GM21528 (cell line): ENCODE measurements at regions not wholly inside any gene's neighbourhood (a gene's known extent, or its start where the extent isn't known, plus 50 kb on each side); places are given as distances from the start of the nearest gene placed in this dataset.

Experiments
- ATAC-seq: cut with Tn5 transposase; IDR thresholded peaks from one replicate; pipeline ENCODE4 v1.9.1; 2021; ENCODE audit warnings: mild to moderate bottlenecking, moderate library complexity; ENCODE audit not compliant: unreplicated experiment, low FRiP score

DNA sequence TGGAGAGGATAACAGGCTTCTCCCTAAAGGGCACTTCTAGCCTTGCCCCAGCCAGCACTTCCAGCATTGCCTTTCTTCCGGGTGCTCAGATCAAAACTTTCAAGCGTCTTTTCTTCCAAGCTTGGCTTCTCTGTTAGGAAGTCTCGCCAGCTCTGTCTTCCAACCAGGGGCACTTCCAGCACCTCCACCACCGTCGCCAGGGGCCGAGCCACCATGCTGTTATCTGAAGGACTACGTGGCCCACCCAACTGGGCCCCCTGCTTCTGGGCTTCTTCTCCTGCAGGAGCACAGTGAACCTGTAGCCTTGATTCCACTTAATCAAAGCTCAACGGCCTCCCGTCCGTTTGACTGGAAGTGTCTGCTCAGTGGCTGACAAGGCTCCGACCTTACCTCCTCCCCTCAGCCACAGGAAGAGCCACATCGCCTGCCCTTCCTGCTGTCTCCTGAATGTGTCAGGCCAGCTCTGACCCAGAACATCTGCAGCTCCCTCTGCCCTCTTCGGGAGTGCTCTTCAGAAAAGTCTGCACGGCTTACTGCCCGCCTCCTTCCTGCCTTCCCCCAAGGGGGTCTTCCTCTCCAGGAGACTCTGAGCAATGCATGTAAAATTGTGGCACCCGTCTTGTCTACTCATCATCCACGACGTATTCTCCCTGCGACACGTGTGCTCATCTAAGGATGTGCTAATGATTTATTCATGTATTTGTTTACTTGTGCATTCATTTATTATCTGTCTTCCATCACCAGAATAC, 527.0 kb downstream of the CDH26 start:
- no peak for ATAC-seq

DNA sequence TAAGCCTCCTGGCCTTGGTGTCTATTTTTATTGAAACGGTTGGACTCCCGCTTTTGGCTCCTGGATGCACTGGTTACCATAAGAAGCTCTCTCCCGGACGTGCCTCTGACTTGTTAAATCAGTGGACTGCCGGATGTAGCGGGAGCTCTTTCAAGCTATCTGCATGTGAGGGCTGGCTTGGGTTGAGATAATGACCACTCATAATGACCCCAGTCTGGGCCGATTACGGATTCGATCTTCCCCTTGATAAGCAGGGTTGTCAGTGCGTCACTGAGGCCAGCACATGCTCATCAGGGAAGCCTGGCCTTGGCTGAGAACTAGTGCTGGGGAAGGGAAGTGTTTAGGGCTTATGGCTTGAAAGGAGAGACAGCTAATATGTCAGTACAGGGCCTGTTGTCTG, 528.1 kb downstream of the CDH26 start:
- no peak for ATAC-seq

DNA sequence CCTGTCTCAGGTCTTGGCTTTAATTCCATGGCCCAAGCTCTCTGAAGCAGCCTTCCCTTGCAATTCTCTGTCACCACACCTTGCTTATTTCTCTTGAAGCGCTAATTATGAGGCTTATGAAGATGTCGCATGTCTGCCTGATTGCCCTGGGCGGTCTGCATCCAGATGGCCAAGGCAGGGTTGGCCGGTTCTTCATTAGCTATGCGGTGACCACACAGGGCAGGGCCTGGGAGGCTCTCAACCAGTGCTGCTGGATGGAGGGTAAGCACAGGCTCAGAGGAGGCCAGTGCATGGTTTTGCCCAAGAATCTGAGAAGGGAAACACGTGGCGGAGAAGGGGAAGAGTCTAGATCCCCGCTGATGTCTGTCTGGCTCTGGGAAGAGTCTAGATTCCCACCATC, 528.7 kb downstream of the CDH26 start:
- no peak for ATAC-seq

- ATAC-seq: no peak
Measured at GRCh38 chr20:60490217-60491050, 532.2 kb downstream of the CDH26 start.

DNA sequence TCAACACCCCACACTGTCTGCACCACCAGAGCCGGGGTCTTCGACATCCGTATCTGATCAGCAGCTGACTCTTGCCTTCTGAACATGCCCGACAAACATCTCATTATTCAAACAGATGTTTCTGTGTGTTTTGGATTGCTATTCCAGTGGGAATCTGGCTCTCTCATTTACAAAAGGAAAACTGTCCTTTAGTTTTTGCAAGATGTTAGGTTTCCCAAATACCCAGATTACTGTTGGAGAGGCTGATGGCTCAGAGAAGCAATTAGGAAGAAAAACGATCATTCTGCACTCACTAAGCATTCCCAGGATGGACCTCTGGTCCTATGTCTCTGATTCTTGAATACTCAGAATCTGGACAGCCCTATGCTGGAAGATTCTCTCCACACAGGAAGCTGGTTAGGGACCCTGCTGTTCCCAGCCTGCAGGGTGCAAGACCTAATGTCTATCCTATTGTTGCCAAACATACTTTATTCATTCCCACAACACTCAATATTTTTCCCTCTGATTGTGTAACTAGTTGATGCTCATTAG, 532.9 kb downstream of the CDH26 start:
- no peak for ATAC-seq

- ATAC-seq: no peak
Measured at GRCh38 chr20:60494476-60494875, 536.3 kb downstream of the CDH26 start.

- no peak for ATAC-seq
Measured at GRCh38 chr20:60497298-60498035, 539.2 kb downstream of the CDH26 start.

DNA sequence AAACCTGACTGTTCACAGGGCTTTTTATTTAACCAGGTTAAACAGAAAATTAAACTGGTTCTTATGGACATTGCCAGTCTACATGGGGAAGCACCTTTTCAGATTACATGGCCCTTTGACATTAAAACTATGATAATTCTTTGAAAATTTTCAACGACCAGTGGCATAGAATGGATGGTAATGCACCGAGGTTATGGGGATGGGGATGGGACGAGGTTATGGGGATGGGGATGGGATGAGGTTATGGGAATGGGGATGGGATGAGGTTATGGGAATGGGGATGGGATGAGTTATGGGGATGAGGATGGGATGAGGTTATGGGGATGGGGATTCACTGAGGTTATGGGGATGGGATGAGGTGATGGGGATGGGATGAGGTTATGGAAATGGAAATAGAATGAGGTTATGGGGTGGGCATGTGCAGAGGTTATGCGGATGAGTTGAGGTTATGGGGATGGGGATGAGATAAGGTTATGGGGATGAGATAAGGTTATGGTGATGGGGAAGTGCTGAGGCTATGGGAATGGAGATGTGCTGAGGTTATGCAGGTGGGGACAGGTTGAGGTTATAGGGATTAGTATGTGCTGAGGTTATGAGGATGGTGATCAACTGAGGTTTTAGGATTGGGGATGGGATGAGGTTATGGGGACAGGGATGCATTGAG, 541.9 kb downstream of the CDH26 start:
- ATAC-seq: no peak

DNA sequence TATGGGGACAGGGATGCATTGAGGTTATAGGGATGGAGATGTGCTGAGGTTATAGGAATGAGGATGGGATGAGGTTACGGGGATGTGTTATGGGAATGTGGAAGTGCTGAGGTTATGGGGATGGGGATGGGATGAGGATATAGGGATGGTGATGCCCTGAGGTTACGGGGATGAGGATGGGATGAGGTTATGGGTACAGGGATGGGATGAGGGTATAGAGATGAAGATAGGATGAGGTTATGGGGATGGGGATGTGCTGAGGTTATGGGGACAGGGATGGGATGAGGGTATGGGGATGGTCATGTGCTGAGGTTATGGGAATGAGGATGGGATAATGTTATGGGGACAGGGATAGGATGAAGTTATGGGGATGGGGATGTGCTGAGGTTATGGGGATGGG, 542.8 kb downstream of the CDH26 start:
- ATAC-seq: no peak

DNA sequence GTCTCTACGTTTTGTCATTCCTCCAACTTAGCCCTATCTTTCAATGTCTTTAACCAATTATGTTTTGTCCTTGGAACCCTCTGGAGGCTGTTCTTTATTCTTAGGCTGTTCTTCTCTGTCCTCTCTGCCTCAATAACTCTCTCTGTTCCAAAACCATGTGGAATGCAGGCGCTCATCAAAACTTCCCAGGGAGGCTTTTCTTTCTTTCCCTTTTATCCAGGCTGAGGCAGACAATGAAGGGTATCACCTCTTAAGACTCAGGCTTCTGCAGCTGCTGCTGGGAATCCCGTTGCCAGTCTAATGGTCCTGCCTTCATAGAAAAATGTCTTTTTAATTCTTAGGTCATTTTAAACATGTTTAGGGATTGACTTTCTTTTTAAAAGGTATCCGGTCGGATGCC, 544.7 kb downstream of the CDH26 start:
- no peak for ATAC-seq

DNA sequence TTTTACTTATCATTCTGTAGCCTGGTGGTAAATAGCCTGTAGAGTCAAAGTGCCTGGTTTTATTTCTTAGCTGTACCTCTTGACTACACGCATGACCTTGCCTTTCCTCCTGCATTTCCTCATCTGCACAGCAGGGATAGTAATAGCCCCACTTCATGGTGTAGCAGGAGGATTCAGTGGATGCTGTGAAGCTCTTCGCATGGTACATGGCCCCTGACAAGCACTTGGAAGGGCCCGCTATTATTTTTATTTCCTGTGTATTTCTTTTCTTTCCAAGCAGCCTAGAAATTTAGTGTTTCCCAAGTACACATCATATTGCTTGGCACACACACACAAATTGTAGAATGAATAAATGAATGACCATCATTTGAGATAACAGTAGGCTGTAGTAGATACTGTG, 547.2 kb downstream of the CDH26 start:
- ATAC-seq: no peak

- ATAC-seq: no peak
Measured at GRCh38 chr20:60506061-60506460, 547.8 kb downstream of the CDH26 start.

GRCh38 chr20:60507087-60507694, 549.0 kb downstream of the CDH26 start:
- no peak for ATAC-seq

DNA sequence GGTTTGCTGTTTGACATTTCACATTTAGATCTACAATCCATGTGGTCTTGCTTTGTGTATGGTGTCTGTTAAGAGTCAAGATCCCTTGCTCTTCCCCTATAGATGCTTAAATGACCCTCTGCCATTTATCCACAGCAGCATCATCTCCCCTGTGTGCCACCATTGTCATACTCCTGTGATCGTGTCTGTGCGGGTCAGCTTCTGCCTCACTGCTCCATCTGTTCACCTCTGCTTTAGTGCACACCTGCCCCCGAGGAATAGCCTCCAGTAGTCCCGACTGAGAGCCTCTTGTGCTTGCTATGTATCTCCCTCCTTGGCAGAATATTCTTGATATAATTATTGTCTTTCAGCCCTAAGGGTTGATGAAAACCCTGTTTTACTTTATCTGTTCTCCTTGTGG, 551.2 kb downstream of the CDH26 start:
- ATAC-seq: no peak

DNA sequence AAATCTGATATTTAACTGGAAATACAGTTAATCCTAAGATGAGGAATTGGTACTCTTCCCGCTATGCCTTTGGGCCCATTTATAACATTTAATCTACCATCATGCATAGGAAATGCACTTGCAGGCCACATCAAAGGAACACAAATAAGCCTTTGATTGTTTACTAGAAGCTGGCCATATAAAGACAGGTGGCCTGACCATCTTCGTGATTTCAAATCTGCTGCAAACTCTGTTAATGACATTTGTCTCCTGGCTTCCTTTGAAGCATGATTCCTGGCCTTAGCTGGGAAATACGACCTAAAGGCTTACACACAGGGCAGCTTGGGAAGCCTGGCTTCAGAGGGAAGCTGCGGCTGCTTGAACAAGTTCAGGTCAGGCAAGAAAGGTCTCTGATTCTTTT, 552.1 kb downstream of the CDH26 start:
- ATAC-seq: no peak

GRCh38 chr20:60512443-60512842, 554.2 kb downstream of the CDH26 start:
- ATAC-seq: no peak

GRCh38 chr20:60513141-60513540, 554.9 kb downstream of the CDH26 start:
- ATAC-seq: no peak

GRCh38 chr20:60516442-60516841, 558.2 kb downstream of the CDH26 start:
- ATAC-seq: no peak

DNA sequence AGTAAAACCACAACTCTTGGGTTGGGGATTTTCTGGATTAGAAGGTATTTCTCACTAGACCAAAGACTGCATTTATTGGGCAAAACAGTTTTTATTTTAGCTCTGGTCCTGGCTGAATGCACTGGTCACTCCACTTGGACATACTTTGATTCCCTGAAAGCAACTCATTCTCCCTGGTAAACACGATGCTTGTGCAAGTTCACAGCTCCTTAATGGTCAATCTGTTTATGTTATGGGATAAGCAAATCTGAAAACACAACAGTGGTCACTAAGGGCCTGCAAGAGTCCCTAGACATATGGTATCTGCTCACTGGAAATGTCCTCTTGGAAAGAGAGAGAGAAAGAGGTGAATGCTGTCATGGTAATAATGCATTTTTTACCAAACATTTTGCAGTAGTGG, 559.8 kb downstream of the CDH26 start:
- no peak for ATAC-seq

- no peak for ATAC-seq
Measured at GRCh38 chr20:60525397-60525796, 567.2 kb downstream of the CDH26 start.
